ENCODE measurements at regions not wholly inside any gene's neighbourhood (a gene's known extent, or its start where the extent isn't known, plus 50 kb on each side); places are given as distances from the start of the nearest gene placed in this dataset.

GRCh38 chr2:234548695-234549420, 52.0 kb upstream of the ARL4C start:
- no peaks in the 10 kb centered on the region for H3K79me2 ChIP-seq (ENCODE audit: control insufficient read depth, insufficient read depth, low read length, unreplicated experiment)
- peaks cover 6% of the 10 kb centered on the region for H3K4me1 ChIP-seq (ENCODE audit: control insufficient read depth, insufficient read depth, low read length, unreplicated experiment)
- H2AFZ ChIP-seq (ENCODE audit: low read length, unreplicated experiment), result no peak overlapping the region
- no peak overlapping the region for H3K4me3 ChIP-seq (ENCODE audit: low read depth, low read length)
- no peak overlapping the region for H3K27ac ChIP-seq (ENCODE audit: low read depth, low read length)
- no peaks in the 10 kb centered on the region for H3K36me3 ChIP-seq (ENCODE audit: insufficient read depth, low read length)
- H3K27me3 ChIP-seq (ENCODE audit: insufficient read depth, low read length), result no peaks in the 10 kb centered on the region

- Histone ChIP-seq H3K36me3 (ENCODE audit: insufficient read depth, low read length) (no peaks in the 10 kb centered on the region), H3K27me3 (ENCODE audit: insufficient read depth, low read length) (no peaks in the 10 kb centered on the region), H3K4me1 (ENCODE audit: control insufficient read depth, insufficient read depth, low read length, unreplicated experiment) (peaks cover 6% of the 10 kb centered on the region), H3K79me2 (ENCODE audit: control insufficient read depth, insufficient read depth, low read length, unreplicated experiment) (no peaks in the 10 kb centered on the region), H3K27ac (ENCODE audit: low read depth, low read length) (no peak overlapping the region), H3K4me3 (ENCODE audit: low read depth, low read length) (no peak overlapping the region), H2AFZ (ENCODE audit: low read length, unreplicated experiment) (no peak overlapping the region)
Measured at GRCh38 chr2:234546770-234547169, 49.9 kb upstream of the ARL4C start.

Data from ACC112 (cell line).